ENCODE measurements at regions not wholly inside any gene's neighbourhood (a gene's known extent, or its start where the extent isn't known, plus 50 kb on each side); places are given as distances from the start of the nearest gene placed in this dataset.

DNA sequence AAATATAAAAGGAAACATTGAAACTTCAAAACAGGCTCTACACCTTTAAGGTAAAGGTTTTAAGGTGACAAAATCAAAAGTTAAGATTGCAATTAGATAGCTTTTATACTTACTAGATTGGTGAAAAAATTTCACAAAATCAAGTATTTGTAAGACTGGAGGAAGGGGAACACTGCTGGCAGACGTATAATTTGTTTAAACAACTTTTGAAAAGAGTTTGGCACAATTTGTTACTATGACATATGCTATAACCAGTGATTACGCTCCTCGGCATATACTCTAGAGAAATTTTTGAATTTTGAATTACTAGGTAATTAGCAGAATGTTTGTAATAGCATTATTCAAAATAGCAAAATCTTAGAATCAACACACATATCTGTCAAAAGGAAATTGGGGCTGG, 425.0 kb downstream of the LRRIQ3 start:
- no peaks in the 10 kb centered on the region for H4K20me1 ChIP-seq (replicated peaks; ENCODE audit: insufficient read depth)
- Mint-ChIP-seq H3K4me3 (no peak overlapping the region), H3K4me1 (no peaks in the 10 kb centered on the region), H3K27me3 (ENCODE audit: insufficient read depth, low read depth, poor library complexity) (no peaks in the 10 kb centered on the region), H3K9me3 (no peaks in the 10 kb centered on the region), H3K27ac (no peak overlapping the region), H3K36me3 (ENCODE audit: low read depth) (no peaks in the 10 kb centered on the region)
- no peaks in the 10 kb centered on the region for H3K9me2 ChIP-seq (ENCODE audit: insufficient read depth)
- no peak for TF ChIP-seq NANOG (IDR thresholded peaks at IDR 0.05; ENCODE audit: borderline replicate concordance)
- no peaks in the 10 kb centered on the region for H3K36me3 ChIP-seq (ENCODE audit: insufficient read depth)
- DNase-seq (ENCODE audit: low spot score) (no peak), ATAC-seq (no peak)
- H3K4me1 ChIP-seq (ENCODE audit: insufficient read depth) = no peaks in the 10 kb centered on the region
- no peak overlapping the region for H3K4me3 ChIP-seq
- no peak overlapping the region for H2AFZ ChIP-seq
- H3F3A ChIP-seq (replicated peaks; ENCODE audit: low read depth) = no peaks in the 10 kb centered on the region
- H3K27me3 ChIP-seq (ENCODE audit: insufficient read depth) = no peaks in the 10 kb centered on the region
- H3K79me2 ChIP-seq (replicated peaks; ENCODE audit: insufficient read depth) = no peaks in the 10 kb centered on the region
- no peak overlapping the region for H3K4me2 ChIP-seq
- no peak overlapping the region for H3K27ac ChIP-seq (ENCODE audit: low read depth)

DNA sequence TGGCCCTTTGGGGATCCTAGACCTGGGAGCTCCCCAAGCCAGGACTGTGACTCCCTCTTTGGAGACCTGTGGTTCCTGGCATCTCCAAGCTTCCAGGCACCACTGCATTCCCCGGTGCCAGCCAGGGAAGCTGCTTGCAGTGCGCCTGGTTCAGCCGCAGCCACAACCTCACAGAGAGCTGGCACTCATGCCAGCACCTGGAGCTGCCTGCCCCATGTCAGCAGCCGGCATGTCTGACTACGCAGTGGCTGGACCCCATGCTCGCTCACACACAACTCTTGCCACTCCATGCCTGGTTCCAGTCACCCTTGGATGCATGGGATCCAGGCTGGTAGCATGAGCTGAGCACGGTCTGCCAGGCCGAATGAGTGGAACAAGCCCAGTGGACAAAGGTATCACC, 426.6 kb downstream of the LRRIQ3 start:
- H3K4me2 ChIP-seq = no peak overlapping the region
- H3K79me2 ChIP-seq (replicated peaks; ENCODE audit: insufficient read depth) = no peaks in the 10 kb centered on the region

More for the DNA sequence above, 426.6 kb downstream of the LRRIQ3 start:
- no peaks in the 10 kb centered on the region for H3K36me3 Mint-ChIP-seq (ENCODE audit: low read depth)
- Histone ChIP-seq H4K20me1 (replicated peaks; ENCODE audit: insufficient read depth) (no peaks in the 10 kb centered on the region), H3K9me2 (ENCODE audit: insufficient read depth) (no peaks in the 10 kb centered on the region), H2AFZ (peak overlapping the region; percentile 18; the same call in 1 of the 2 replicates), H3K36me3 (ENCODE audit: insufficient read depth) (no peaks in the 10 kb centered on the region), H3K4me1 (ENCODE audit: insufficient read depth) (no peaks in the 10 kb centered on the region), H3F3A (replicated peaks; ENCODE audit: low read depth) (no peaks in the 10 kb centered on the region), H3K4me3 (no peak overlapping the region), H3K27ac (ENCODE audit: low read depth) (no peak overlapping the region), H3K27me3 (ENCODE audit: insufficient read depth) (no peaks in the 10 kb centered on the region)
- no peaks in the 10 kb centered on the region for H3K9me3 Mint-ChIP-seq
- no peak overlapping the region for H3K27ac Mint-ChIP-seq
- H3K27me3 Mint-ChIP-seq (ENCODE audit: insufficient read depth, low read depth, poor library complexity) = no peaks in the 10 kb centered on the region
- H3K4me1 Mint-ChIP-seq = no peaks in the 10 kb centered on the region
- H3K4me3 Mint-ChIP-seq = no peak overlapping the region
- no peak for ATAC-seq
- no peak for DNase-seq (ENCODE audit: low spot score)
- TF ChIP-seq ZNF462 (CRISPR knock-in tag; IDR thresholded peaks at IDR 0.05) (no peak), POLR2AphosphoS5 (IDR thresholded peaks at IDR 0.05; ENCODE audit: low read depth) (no peak), NANOG (IDR thresholded peaks at IDR 0.05; ENCODE audit: borderline replicate concordance) (no peak), CTCF (conservative IDR thresholded peaks at IDR 0.05; ENCODE audit: low read depth in 2 of 2) (no peak), EZH2 (IDR thresholded peaks at IDR 0.05; ENCODE audit: low read depth, unreplicated experiment) (no peak), ZNF114 (CRISPR knock-in tag; IDR thresholded peaks at IDR 0.05) (no peak)

Data from GM23338 (cell line).